GM10248 (cell line): ENCODE measurements at regions not wholly inside any gene's neighbourhood (a gene's known extent, or its start where the extent isn't known, plus 50 kb on each side); places are given as distances from the start of the nearest gene placed in this dataset.
A peak's percentile ranks its signal among the peaks of the same experiment; 100 is the strongest.

Source experiments
- CTCF ChIA-PET: fragments of 300-600 bp; sonication (Branson Sonifier 250); formaldehyde crosslinking; extraction: SDS; loops from one replicate; lab custom pipeline; 2021; ENCODE audit warnings: antibody characterized with exemption; lab: Yijun Ruan, JAX
- POLR2A ChIA-PET: fragments of 350-650 bp; sonication (Branson Sonifier 250); formaldehyde crosslinking; extraction: SDS; loops from one replicate; lab custom pipeline; 2020; ENCODE audit warnings: antibody characterized with exemption; lab: Yijun Ruan, JAX
- DNase-seq: peaks from one replicate; pipeline ENCODE4 v3.0.0; 2012; ENCODE audit errors: extremely low spot score
- CTCF ChIP-seq: IDR thresholded peaks from 2 replicates; pipeline ENCODE4 v1.5.1; 2012; ENCODE audit warnings: mild to moderate bottlenecking, low read depth; ENCODE audit errors: extremely low read depth, missing control alignments, control extremely low read depth

- CTCF ChIA-PET, result no interaction called here
- no peak for TF ChIP-seq CTCF
- POLR2A ChIA-PET, result no interaction called here
- no peak for DNase-seq
Measured at GRCh38 chr1:103911450-103911849, 161.8 kb downstream of the AMY1C start.

GRCh38 chr1:103917795-103918194 lies 168.1 kb downstream of the AMY1C start:
- ChIA-PET CTCF (interaction anchor here (1.0 kb wide), 1 partner anchor 16 kb away, joined by 3 read pairs; no protein-coding TSS in a partner anchor), POLR2A (no interaction called here)
- DNase-seq, result no peak
- no peak for TF ChIP-seq CTCF

- ChIA-PET POLR2A (no interaction called here), CTCF (interaction anchor here (1.0 to 1.2 kb wide), 2 partner anchors 14 to 52 kb away, joined by 3 to 7 read pairs; no protein-coding TSS in a partner anchor)
- no peak for TF ChIP-seq CTCF
- no peak for DNase-seq
Measured at GRCh38 chr1:103931891-103932290, 182.2 kb downstream of the AMY1C start.

- no peak for TF ChIP-seq CTCF
- DNase-seq, result peak; percentile 17
- ChIA-PET POLR2A (no interaction called here), CTCF (no interaction called here)
Measured at GRCh38 chr1:103937763-103938357, 188.2 kb downstream of the AMY1C start.

GRCh38 chr1:103941086-103941485 lies 191.4 kb downstream of the AMY1C start:
- ChIA-PET POLR2A (no interaction called here), CTCF (no interaction called here)
- TF ChIP-seq CTCF, result no peak
- no peak for DNase-seq

- ChIA-PET CTCF (no interaction called here), POLR2A (no interaction called here)
- TF ChIP-seq CTCF, result no peak
- no peak for DNase-seq
Measured at GRCh38 chr1:103942029-103942428, 192.3 kb downstream of the AMY1C start.
